SK-N-DZ (cell line): ENCODE measurements at regions not wholly inside any gene's neighbourhood (a gene's known extent, or its start where the extent isn't known, plus 50 kb on each side); places are given as distances from the start of the nearest gene placed in this dataset.
A peak's percentile ranks its signal among the peaks of the same experiment; 100 is the strongest.

Source experiments
- DNase-seq: peaks from one replicate; pipeline ENCODE4 v3.0.0-alpha.2; 2015; ENCODE audit warnings: low spot score

DNA sequence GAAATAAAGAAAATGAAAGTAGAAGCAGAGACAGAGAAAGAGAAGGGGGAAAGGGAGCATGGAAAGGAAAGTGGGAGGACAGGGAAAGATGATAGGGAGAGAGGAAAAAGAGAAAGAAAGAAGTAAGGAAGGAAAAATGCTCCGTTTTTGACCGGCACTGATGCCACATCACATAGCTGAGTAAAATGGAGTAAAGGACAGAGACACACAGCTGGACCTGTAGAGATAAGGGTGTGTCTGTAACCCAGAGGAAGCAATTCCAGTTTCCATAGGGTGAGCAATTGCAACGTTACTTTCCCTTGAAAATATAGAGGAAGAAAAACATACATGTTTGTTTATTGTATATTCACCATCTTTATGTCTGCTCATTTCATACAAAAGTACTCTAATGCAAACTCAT is 1866.9 kb upstream of the PIK3C3 start:
- no peak for DNase-seq

DNA sequence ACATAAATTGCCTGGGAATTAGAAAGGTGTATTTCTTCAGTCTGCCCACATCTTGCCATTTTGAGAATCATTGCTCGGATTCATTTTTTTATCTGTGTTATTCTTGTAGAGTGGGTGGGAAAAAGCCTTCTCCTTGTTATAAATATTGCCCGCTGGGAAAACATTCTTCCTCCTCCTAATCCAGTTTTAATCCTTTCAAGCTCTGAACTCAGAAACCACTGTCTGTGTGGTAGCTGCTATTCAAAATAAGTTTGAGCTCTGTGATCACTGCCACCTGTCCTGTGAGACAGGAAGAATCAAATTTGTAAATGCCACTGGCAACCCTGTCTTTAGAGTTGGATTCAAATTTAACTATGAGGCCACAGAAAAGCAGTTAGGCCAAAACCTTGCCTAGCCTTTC is 1875.2 kb upstream of the PIK3C3 start:
- no peak for DNase-seq

DNA sequence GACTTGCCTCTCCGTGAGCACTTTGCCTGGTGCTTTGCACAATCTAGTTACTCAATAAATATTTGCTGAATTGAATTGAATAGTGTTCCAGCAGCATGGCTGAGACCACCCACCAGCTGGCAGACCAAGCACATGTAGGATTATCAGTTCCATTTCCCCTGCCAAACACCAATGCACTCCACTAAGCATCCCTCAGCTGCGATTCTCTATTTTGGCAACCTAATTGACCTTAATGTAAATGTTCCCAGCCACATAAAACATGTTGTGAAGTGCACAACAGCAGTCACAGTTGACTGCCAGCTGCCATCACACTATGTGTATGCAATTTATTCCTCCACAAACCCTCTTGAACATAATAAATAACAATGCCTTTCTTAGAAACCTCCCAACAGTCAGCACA is 1879.4 kb upstream of the PIK3C3 start:
- no peak for DNase-seq

DNA sequence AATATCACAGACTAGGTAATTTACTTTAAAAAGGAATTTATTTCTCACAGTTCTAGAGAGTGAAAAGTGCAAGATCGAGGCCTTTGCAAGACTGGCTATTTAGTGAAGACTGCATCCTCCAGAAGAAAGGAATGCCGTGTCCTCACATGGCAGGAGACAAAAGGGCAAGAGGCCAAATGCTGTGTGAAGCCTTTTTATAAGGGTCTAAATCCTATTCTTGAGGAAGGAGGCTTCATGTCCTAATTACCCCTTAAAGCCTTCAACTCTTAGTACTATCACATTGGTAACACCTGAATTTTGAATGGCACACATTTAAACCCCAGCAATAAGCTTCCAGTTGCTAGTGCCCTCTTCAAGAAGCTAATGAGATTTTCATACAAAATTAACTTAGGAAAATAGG is 1882.3 kb upstream of the PIK3C3 start:
- DNase-seq: no peak

DNA sequence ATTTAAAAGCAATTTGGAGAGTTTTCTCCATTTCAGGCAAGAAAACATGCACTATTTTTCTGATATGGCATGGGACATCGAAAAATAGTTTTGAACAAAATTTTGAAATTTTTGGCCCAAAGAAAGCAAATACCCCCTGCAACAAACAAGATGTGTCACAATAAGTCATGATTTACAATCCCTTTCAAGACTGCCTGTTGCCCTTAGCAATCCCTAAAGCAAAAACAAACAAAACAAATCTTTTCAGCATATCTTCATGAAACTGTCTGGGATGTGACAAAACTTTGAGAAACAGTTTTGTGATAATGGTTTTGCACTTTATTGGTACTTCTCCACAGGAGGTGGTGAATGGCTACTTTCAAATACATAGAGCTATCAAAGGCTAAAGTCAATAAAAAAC is 1888.7 kb upstream of the PIK3C3 start:
- DNase-seq: no peak

DNA sequence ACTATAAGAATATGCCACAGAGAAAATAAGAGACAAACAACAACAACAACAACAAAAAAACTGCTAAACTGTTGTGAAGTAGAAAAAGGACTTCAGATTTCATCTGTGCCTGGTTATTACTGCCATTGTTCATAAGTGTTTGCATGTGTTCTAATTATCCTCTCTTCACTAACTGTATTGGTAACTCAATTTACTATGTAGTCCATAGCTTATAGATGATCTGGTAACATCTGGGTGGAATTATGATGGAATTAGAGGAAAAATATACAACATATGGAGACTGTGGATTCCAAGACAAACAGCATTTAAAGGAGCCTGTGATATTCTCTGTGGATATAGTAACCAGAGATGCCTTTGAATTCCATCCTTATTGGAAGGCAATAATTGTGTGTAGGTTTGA is 1891.5 kb upstream of the PIK3C3 start:
- no peak for DNase-seq

DNA sequence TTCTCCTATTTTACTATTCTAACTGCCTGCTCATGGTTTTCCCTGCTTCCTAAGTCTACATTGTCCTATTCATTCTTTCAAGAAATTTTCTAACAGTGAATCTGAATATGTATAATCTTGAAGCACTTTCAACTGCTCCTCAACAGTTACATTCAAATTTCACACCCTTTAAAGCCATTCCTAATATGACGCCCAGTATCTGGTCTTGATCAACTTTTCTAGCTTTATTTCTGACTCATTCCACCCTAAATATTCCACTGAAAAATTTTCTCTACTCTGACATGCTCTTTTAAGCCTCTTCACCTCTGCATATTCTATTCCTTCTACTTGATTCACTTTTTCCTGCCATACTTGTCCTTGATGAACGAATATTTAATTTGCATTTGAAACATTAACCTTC is 1893.9 kb upstream of the PIK3C3 start:
- no peak for DNase-seq

DNA sequence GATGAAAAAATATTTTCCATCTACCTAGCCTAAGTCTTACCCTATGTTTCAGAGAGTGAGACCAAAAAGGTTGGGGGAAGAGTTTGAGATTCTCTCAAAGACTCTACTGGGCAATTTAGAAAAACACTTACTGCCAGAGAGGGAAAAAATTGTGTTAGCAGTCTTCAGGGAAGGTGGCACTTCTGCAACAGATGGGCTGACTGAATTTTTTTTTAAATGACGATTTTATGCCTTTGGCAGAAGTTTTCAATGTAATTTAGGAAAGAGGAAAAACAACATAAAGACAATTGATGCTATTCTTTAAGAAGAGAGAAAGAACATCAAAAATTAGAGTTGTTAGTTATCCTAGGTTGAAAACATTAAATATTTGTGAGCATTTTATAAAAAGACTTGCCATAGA is 1894.5 kb upstream of the PIK3C3 start:
- DNase-seq: no peak

DNA sequence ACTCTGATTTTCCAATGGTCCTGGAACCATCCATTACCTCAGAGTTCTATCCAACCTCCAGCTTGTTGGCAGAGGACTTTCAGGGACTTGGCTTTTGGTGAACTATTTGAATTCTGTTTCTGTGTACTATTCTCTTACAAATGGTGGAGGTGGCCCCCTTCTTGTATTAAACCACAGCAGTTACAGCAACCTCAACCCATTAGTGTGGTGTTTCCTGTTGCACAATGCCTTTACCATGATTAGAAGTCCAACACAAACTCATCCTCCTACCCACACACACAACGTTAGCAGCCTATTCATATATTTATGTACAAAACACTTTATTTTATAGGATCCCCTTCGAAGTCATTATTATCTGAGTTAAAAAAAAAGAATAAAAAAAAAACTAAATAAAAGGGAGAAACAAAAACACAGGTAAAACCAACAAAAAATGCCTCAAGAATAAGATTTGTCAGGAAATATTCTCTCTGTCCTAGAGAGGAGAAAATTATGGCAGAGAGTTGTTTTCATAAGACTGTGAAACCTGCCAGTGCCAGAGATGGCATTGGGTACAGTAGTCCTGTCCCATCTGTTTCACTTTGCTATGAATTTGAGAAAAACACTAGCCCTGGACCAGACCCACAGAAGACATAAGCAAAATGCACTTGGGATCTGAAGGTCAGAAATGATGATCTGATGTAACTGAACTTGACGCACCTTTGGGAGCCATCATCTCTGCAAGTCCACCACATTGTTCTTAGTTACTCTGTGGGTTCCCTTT is 1896.0 kb upstream of the PIK3C3 start:
- DNase-seq: no peak

DNA sequence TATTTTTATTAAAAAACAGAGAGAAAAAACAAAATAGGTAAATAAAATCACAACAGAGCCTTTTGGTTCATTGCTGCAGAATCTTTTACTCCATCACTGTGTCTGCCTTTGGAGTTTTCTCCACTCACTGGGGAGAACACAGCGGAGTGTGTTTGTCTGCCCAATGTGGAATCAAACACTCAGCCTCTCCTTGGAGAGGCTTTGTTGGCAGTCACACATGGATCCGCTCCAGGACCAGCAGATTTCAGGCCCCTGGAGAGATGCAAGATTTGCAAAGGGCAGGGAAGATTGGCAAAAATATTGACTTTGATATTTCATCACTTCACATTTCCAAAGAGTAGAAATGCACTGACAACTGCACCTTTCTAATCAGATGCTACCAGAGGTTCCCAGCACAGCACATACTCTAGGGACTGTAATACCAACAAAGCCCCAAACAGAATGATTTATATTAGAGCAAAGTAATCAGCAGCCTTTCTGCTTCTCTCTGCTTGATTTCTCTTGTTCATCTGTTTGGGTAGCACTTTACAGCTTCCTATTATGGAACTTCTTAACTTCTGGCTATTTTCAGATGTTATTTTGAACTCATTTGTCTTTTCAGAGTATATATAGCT is 1898.8 kb upstream of the PIK3C3 start:
- DNase-seq: no peak

DNA sequence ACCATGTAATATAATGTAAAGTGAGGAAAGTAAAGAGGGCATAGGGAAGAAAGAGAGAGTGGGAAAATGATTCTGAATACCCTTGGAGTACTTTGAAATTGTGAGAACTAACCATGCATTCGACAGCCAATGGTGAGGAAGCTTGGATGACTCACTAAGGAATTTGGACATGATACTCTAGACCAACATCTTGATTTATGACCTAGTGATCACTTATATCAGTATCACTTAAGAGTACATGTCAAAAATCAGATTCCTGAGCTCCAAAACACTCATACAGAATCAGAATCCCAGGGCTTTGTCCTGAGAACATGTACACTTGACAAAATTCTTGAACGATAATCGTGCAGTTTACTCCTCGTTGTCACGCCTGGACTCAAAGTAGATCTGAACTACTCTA is 1899.8 kb upstream of the PIK3C3 start:
- no peak for DNase-seq

DNA sequence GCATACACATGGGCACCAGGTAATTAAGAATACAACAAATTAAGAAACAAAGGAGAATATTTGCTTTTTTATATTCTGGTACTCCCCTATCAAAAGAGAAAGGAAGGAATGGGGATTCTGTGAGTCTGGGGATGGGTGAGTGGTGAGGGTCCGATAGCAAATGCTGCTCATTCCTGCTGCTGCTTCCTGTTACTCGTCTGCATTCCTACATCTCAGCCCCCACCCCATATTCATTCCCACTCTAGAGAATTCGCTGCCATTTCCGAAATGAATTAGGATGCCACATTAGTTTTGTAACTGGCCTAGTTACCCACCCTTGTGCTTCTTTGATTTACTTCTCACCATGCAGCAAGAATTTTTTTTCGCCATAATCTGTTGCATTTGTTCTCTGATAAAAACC is 1905.3 kb upstream of the PIK3C3 start:
- peak; percentile 58 for DNase-seq

DNA sequence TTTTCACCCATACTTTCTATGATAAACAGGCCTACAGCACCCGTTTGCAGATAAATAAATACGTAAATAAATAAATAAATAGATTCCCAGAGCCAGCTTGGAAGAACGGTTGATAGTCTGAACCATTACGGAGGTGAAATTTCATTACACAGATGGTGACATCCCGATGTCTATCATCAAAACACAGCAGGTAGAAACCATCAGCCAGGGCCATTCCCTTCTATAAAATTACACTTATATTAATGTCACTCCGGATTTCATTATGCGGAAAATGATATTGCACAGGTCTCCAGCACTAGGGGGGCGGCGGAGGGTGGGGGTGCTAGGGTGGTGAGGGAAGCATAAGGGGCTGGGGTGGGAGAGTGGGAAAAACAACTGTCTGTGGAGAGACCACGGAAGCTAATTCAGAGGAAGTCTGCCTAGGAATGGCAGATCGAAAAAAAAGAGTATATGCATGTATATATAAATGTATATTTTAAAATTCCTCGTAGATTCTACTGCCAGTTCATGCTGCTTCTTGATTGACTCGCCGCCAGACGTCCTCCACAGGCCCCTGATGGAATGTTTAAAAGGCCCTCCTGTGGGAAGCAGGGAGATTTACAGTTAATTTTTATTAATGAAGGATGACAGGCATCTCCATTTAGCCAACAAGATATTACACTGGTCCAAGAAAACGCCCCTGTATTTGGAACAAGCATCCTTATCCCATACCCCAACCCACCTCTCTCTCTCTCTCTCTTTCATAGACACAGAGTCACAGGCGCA is 1906.0 kb upstream of the PIK3C3 start:
- peak; percentile 98 for DNase-seq

DNA sequence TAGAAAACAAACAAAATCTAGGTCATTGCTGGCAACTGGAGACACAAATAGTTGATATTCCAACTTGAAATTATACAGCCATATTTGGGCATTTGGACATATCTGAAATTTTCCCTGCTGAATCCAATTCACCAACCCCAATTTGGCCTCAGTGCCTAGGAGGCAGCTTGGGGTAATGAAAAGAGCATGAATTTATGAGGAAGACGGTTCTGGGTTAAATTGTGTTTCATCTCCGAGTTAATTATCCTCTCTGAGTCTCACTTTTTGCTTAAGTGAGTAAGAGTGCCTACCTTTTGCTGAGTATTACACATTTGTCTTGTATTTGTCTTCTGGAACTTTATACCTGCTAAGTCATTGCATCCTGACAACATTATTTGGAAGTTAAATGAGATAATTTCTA is 1906.8 kb upstream of the PIK3C3 start:
- peak; percentile 78 for DNase-seq

DNA sequence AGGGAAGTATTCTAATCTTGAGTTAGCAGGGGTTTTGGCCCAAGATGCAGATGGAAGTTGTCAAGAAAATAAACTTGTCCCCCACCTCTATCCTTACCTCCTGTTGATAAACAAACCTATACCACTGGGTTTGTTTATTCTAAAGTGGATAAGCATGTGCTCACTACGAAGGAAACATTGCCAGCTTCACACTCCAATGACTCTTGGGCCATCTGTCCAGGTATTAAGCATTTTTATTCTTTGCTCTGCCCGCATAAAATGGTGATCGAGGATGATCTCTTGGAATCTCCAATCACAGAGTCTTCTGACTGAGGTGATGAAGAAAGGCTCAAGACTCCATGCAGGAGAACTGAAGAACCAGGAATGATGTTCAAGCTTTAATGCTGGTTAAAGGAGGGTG is 1908.4 kb upstream of the PIK3C3 start:
- no peak for DNase-seq

DNA sequence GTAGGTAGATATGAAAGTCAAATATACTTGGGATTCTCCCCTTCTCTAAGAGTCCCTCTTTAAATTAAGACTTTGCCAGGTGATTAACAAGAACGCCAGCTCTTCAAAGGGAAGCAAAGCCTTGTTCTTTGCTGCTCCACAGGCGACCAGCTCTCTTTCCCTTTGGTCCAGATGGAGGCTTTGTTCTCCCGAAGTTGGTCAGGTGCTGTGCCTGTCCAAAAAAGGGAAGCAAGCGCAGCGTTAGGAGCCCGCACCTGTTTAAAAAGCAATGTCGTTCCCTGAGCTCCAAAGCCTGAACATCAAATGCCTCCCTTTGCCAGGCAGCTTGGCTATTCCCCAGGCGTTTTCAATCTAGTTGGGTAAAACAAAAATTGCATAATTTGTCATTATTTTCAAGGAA is 1913.1 kb upstream of the PIK3C3 start:
- no peak for DNase-seq

DNA sequence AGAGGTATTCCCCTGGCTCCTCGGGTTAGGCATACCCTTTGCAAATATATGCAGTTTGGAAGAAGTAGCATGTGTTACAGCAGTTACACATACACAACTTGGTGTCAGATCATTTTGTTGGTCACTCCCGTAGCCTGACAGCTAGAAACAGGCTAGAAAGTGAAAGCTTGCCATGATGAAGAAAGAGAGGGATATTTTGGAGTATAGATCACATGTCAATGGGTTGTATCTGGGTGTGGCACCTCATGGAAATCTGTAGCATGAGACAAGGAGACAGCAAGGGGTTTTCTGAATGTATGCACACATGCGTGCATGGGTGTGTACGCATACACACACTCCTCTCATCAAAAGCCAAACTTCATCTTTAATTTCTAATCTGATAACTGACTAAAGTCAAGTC is 1914.5 kb upstream of the PIK3C3 start:
- no peak for DNase-seq

DNA sequence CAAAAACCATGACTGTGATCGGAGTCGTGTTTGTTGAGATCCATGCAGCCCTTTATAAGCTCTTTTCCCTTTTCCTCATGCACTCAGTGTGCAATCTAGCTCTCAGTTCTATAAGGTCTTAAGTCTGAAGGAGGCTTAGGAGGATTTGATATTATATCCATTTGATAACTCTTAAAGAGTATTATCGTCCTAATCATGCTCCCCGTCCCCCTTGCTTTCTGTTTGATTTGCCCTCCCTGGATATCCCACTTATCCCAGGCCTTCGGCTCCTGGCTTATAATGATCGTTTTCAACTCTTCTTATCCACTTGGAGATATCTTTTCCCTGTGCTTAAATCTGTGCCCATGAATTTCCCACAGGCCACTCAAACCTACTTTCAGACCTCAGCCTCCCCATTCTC is 1917.7 kb upstream of the PIK3C3 start:
- DNase-seq: no peak

DNA sequence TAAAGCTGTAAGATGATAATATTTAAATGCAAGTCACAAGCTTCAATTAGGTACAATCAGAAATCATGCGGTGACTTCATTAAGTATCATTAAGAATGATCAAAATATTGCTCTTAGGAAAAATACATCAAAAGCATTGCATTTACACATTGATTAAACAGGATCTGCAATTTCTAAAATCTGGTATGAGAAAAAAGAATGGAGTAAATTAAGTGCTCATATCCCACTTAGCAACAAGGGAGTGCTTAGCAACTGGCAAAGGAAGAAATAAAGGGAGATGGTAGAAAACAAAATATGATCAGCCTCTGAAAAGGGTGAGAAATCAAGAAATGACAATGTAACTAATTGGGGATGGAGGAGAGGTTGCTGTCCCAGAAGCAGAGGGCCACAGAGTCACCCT is 1918.2 kb upstream of the PIK3C3 start:
- DNase-seq: no peak

DNA sequence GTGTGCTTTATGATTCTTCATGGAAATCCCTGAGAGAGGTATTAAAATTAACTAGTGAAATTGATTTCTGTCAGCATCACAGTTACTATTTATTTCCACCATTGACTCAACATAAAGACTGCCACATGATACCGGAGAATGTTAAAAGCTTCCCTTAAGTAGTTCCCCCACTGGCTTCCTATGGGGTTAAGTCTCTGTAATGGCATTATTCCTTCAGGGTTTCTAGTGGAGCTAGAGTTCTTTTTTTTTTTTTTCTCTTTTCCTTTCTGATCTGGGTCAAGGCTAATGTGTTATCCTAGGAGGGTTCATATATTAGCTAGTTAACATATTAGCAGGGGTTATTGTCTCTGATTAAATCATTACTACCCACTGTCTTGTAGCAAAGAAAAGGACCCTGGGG is 1919.1 kb upstream of the PIK3C3 start:
- no peak for DNase-seq

DNA sequence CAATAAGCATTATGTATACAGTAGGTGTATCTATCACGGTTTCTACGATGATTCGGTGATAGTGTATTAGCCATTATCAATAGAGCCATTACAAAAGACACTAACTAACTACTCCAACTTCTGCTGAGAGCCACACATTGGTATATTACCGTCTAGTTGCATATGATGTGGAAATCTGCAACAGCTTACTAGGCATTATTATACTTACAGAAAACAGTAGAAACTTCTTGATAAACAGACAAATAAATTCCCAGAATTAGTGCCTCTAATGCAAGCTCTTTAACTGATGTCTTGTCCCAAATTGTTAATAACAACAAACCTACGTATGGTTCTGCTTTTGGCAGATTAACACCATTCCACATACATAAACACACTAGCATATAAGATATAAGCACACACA is 1923.0 kb upstream of the PIK3C3 start:
- no peak for DNase-seq

DNA sequence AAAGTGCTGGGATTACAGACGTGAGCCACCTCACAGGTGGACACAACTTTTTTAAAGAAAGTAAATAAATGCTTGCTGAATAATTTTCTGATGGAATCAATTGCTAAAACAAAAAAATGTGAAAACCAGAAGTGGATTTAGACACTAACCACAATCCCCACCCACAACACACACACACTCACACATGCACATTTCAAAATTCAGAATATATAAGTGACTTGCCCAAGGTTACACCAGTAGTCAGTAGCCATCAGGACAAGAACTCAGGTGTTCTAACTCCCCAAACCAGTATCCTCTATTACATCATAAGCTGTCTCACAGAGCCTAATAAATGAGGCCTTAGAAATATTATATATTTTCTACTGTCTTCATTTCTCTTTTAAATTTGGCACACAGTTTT is 1923.6 kb upstream of the PIK3C3 start:
- DNase-seq: no peak

DNA sequence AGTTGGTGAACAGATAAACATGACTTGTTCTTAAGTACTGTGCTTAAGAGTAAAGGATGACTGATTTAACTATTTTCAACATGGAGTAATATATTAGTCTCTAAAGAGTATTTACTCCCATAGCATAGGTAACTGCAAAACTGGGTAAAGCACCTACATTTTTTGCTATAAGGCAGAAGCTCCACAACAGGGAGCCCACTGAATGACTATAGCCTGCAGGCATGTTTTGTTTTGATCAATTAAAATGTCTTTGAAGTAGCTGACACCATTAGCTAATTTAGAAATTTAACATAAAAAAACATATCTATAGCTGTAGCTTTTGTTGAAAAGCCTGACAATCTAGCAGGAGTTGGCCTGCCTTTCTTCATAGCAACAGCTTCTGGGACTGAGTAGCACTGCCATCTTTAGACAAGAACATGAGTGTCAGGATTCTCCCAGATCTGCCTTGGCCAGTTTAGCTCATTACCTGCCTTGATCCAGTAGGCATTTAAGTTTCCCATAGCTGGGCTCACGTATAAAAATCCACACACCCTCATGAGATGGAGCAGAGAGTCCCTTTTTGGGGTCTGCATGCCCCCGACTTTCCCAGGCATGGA is 1935.1 kb upstream of the PIK3C3 start:
- no peak for DNase-seq
